ENCODE measurements at regions not wholly inside any gene's neighbourhood (a gene's known extent, or its start where the extent isn't known, plus 50 kb on each side); places are given as distances from the start of the nearest gene placed in this dataset.

DNA sequence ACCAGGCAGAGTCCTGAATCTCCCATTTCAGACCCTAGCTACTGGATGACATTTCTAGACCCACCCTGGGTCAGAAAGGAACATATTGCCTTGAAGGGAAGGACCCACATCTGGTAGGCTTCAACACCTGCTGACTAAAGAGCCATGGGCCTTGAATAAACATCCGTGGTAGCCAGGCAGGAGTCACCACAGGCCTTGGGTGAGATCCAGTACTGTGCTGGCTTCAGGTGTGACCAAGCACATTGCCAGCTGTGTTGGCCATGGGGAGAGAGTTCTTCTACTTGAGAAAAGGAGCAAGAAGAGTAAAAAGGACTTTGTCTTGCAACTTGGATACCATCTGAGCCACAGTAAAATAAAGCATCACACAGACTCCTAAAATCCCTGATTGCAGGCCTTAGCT, 332.6 kb downstream of the SLC16A7 start:
- TF ChIP-seq CTCF (IDR thresholded peaks at IDR 0.05) (no peak), POLR2AphosphoS5 (IDR thresholded peaks at IDR 0.05) (no peak), POLR2A (IDR thresholded peaks at IDR 0.05) (no peak)

Measured in prostate gland (tissue), 2 donors.